Stimulated activated CD4-positive, alpha-beta T cell treated with anti-CD3 and anti-CD28 coated beads, Interleukin-4, amount 100 ng/mL, for 48 hours (primary cell): ENCODE measurements at regions not wholly inside any gene's neighbourhood (a gene's known extent, or its start where the extent isn't known, plus 50 kb on each side); places are given as distances from the start of the nearest gene placed in this dataset.

ENCODE experiments used
- DNase-seq, 2 donors: peaks; one replicate each; pipeline ENCODE4 v3.0.0-alpha.2; 2020; ENCODE audit warnings: low read depth in 2 of 2

- no peak for DNase-seq
These were observed 206.8 kb downstream of the LPIN1 start for GRCh38 chr2:11953258-11953657.

GRCh38 chr2:11955314-11955713 lies 208.9 kb downstream of the LPIN1 start:
- no peak for DNase-seq

- no peak for DNase-seq
These were observed 209.5 kb downstream of the LPIN1 start for GRCh38 chr2:11955884-11956291.

GRCh38 chr2:11962707-11963328 lies 216.4 kb downstream of the LPIN1 start:
- no peak for DNase-seq

GRCh38 chr2:11963966-11964365 lies 217.5 kb downstream of the LPIN1 start:
- no peak for DNase-seq

GRCh38 chr2:11967946-11968465 lies 221.6 kb downstream of the LPIN1 start:
- no peak for DNase-seq

GRCh38 chr2:11968521-11968920 lies 222.1 kb downstream of the LPIN1 start:
- no peak for DNase-seq

- DNase-seq = no peak
These were observed 223.3 kb downstream of the LPIN1 start for GRCh38 chr2:11969774-11970173.

- DNase-seq = no peak
These were observed 228.1 kb downstream of the LPIN1 start for GRCh38 chr2:11974573-11974972.

GRCh38 chr2:11975373-11975772 lies 228.9 kb downstream of the LPIN1 start:
- DNase-seq = no peak

- no peak for DNase-seq
These were observed 229.6 kb downstream of the LPIN1 start for GRCh38 chr2:11976073-11976472.

GRCh38 chr2:11977766-11978524 lies 231.5 kb downstream of the LPIN1 start:
- DNase-seq = no peak

- DNase-seq = no peak
These were observed 234.4 kb downstream of the LPIN1 start for GRCh38 chr2:11980809-11981208.

- no peak for DNase-seq
These were observed 237.0 kb downstream of the LPIN1 start for GRCh38 chr2:11983401-11983800.

GRCh38 chr2:11983870-11984269 lies 237.4 kb downstream of the LPIN1 start:
- DNase-seq = no peak

- DNase-seq = no peak
These were observed 238.1 kb downstream of the LPIN1 start for GRCh38 chr2:11984316-11985158.

GRCh38 chr2:11985817-11986566 lies 239.6 kb downstream of the LPIN1 start:
- no peak for DNase-seq

- no peak for DNase-seq
These were observed 240.7 kb downstream of the LPIN1 start for GRCh38 chr2:11987151-11987550.

GRCh38 chr2:11988691-11989353 lies 242.4 kb downstream of the LPIN1 start:
- DNase-seq = no peak

- no peak for DNase-seq
These were observed 242.9 kb downstream of the LPIN1 start for GRCh38 chr2:11989354-11989703.

- no peak for DNase-seq
These were observed 244.1 kb downstream of the LPIN1 start for GRCh38 chr2:11990576-11990975.
